Activated CD8-positive, alpha-beta T cell treated with anti-CD3 and anti-CD28 coated beads, Interleukin-2, amount 10 ng/mL, durations not matched to agents 7 days and 5 days (primary cell): ENCODE measurements at regions not wholly inside any gene's neighbourhood (a gene's known extent, or its start where the extent isn't known, plus 50 kb on each side); places are given as distances from the start of the nearest gene placed in this dataset.

Source experiments
- ATAC-seq: fragments of 150-1000 bp; cut with Tn5 transposase; one replicate; pipeline ENCODE4 v1.10.0; 2021; ENCODE audit warnings: moderate library complexity
- CTCF ChIA-PET: fragments of 350-600 bp; sonication (Branson Sonifier 250); formaldehyde crosslinking; loops from one replicate; lab custom pipeline; 2021; ENCODE audit warnings: antibody characterized with exemption; lab: Charles Lee
- POLR2A ChIA-PET: fragments of 350-600 bp; sonication (Branson Sonifier 250); formaldehyde crosslinking; loops from one replicate; lab custom pipeline; 2021; ENCODE audit warnings: antibody characterized with exemption; lab: Charles Lee
- DNase-seq: peaks from one replicate; pipeline ENCODE4 v3.0.0-alpha.2; 2020
- H3K27ac Mint-ChIP-seq: one replicate; pipeline ENCODE4 v1.8.0; 2021; ENCODE audit warnings: mild to moderate bottlenecking, mixed read lengths
- H3K27me3 Mint-ChIP-seq: one replicate; pipeline ENCODE4 v1.8.0; 2021; ENCODE audit warnings: low read depth, mixed read lengths
- H3K36me3 Mint-ChIP-seq: one replicate; pipeline ENCODE4 v1.8.0; 2021; ENCODE audit warnings: low read depth, mixed read lengths
- H3K4me1 Mint-ChIP-seq: one replicate; pipeline ENCODE4 v1.8.0; 2021; ENCODE audit warnings: low read depth, mixed read lengths
- H3K4me3 Mint-ChIP-seq: one replicate; pipeline ENCODE4 v1.8.0; 2021; ENCODE audit warnings: mild to moderate bottlenecking, mixed read lengths
- H3K9me3 Mint-ChIP-seq: one replicate; pipeline ENCODE4 v1.8.0; 2022; ENCODE audit warnings: mixed read lengths; ENCODE audit not compliant: insufficient read depth

DNA sequence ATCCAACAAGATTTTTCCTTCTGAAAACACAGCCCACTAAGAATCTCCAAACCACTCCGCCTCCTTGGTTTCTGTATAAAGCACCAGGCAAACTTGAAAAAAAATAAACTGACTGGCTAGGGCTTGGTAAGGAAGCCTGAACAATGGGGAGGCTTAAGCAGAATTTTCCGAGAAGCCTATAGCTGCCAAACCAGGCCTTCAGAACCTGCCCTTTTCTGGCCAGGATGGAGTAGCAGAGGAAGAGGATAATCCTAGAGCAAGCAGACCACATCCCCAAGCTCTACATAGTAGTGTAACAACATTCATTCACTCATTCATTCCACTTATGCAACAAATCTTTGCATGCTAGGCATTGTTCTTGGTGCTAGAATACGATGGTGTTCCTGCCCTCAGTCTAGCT lies 529.6 kb upstream of the ZEB2 start:
- H3K27me3 Mint-ChIP-seq: no peaks in the 10 kb centered on the region
- H3K4me1 Mint-ChIP-seq: no peaks in the 10 kb centered on the region
- ChIA-PET CTCF (no interaction called here), POLR2A (no interaction called here)
- H3K36me3 Mint-ChIP-seq: no peaks in the 10 kb centered on the region
- H3K9me3 Mint-ChIP-seq: no peaks in the 10 kb centered on the region
- ATAC-seq (no peak), DNase-seq (no peak)
- no peak overlapping the region for H3K27ac Mint-ChIP-seq
- no peak overlapping the region for H3K4me3 Mint-ChIP-seq

GRCh38 chr2:145047554-145047953 lies 527.6 kb upstream of the ZEB2 start:
- CTCF ChIA-PET: no interaction called here
- Mint-ChIP-seq H3K27ac (no peak overlapping the region), H3K9me3 (no peaks in the 10 kb centered on the region), H3K4me3 (no peak overlapping the region), H3K36me3 (no peaks in the 10 kb centered on the region), H3K27me3 (no peaks in the 10 kb centered on the region), H3K4me1 (no peaks in the 10 kb centered on the region)
- ATAC-seq (no peak), DNase-seq (no peak)
- POLR2A ChIA-PET: no interaction called here

DNA sequence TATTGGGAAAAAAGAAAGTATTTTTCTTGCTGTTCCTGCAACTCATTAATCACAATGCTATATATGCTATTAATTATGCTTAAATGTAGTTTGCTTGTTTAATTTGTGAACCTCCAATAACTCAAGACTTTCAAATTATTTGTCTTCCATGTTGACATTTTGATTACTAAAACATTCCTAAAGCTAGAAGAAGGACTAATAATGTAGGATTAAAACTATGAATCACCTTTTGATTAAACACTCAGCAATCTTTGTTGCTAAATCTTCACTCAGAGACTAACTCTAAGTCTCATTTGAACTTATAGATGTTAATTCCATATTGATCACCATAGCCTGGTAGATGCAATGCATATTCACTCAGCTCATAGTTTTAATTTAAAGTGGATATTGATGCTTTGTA lies 524.6 kb upstream of the ZEB2 start:
- ChIA-PET CTCF (no interaction called here), POLR2A (no interaction called here)
- no peak overlapping the region for H3K27ac Mint-ChIP-seq
- H3K4me3 Mint-ChIP-seq: no peak overlapping the region
- no peaks in the 10 kb centered on the region for H3K36me3 Mint-ChIP-seq
- no peak for DNase-seq
- no peaks in the 10 kb centered on the region for H3K27me3 Mint-ChIP-seq
- no peaks in the 10 kb centered on the region for H3K4me1 Mint-ChIP-seq
- ATAC-seq: no peak
- H3K9me3 Mint-ChIP-seq: no peaks in the 10 kb centered on the region

DNA sequence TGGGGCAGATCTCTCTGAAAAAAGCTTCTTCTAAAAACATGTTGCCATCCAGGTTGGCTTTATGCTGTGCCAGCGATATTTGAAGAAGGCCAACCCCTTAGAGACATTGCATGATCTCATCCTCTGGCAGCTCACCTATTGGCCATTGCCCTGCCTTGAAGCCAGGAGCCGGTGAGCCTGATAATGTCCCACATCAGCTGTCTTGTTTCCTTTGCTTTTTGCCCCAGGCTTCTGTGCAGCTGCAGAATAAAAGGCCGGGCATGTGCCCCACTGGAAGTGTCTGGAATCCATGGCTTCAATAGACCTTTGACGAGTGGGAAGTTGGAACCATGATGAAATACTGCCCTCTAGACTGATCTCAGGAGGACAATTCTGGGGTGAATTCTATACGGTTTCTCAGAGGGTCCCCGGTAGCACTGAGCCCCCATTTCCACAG lies 523.5 kb upstream of the ZEB2 start:
- no peaks in the 10 kb centered on the region for H3K9me3 Mint-ChIP-seq
- CTCF ChIA-PET: no interaction called here
- DNase-seq (no peak), ATAC-seq (no peak)
- no peaks in the 10 kb centered on the region for H3K4me1 Mint-ChIP-seq
- H3K27ac Mint-ChIP-seq: no peak overlapping the region
- POLR2A ChIA-PET: no interaction called here
- no peaks in the 10 kb centered on the region for H3K27me3 Mint-ChIP-seq
- H3K4me3 Mint-ChIP-seq: no peak overlapping the region
- H3K36me3 Mint-ChIP-seq: no peaks in the 10 kb centered on the region

DNA sequence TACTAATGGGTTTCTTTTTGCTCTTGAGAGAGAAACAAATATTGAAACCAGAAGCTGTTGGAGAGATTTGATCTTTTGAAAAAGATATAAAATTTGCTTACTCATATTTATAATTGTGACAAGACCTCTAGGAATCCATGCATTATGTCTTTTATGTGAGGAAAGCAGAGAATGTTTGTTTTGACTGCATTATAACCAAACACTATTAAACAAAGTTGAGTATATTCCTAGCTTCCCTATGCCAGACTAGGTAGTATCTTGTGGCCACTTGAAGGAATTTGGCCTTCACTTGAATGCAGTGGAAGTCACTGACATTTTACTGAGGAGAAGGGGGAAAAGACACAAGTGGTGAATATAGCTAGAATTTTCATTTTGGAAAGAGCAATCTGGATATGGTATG lies 521.8 kb upstream of the ZEB2 start:
- CTCF ChIA-PET: no interaction called here
- H3K4me1 Mint-ChIP-seq: no peaks in the 10 kb centered on the region
- no peak overlapping the region for H3K4me3 Mint-ChIP-seq
- H3K36me3 Mint-ChIP-seq: no peaks in the 10 kb centered on the region
- H3K27ac Mint-ChIP-seq: no peak overlapping the region
- H3K27me3 Mint-ChIP-seq: no peaks in the 10 kb centered on the region
- POLR2A ChIA-PET: no interaction called here
- no peak for DNase-seq
- H3K9me3 Mint-ChIP-seq: no peaks in the 10 kb centered on the region
- no peak for ATAC-seq

DNA sequence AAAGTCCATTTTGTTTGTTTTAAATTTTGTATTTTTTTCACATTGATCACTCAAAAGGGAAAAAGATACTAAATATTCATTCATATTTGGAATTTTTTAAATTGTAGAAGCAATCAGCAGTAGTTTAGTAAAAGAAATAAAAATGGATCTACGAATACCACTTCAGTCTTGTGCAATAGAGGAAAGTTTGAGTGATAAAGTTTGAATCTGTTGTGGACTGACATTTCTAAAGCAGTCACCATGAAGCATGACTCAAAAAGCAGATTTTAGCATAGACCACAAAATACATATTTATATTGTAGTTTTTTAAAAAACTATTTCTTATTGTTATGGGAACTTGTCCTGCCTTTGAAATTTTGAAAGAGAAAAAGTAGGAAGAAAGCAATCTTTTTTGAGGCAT lies 520.5 kb upstream of the ZEB2 start:
- Mint-ChIP-seq H3K9me3 (no peaks in the 10 kb centered on the region), H3K36me3 (no peaks in the 10 kb centered on the region), H3K4me3 (no peak overlapping the region), H3K27me3 (no peaks in the 10 kb centered on the region), H3K4me1 (no peaks in the 10 kb centered on the region), H3K27ac (no peak overlapping the region)
- CTCF ChIA-PET: no interaction called here
- POLR2A ChIA-PET: no interaction called here
- ATAC-seq (no peak), DNase-seq (no peak)

- no peaks in the 10 kb centered on the region for H3K27me3 Mint-ChIP-seq
These were observed 518.2 kb upstream of the ZEB2 start for GRCh38 chr2:145038041-145038525.

GRCh38 chr2:145036421-145037011 lies 516.6 kb upstream of the ZEB2 start:
- ChIA-PET CTCF (no interaction called here), POLR2A (no interaction called here)
- Mint-ChIP-seq H3K4me1 (no peaks in the 10 kb centered on the region), H3K27ac (no peak overlapping the region), H3K27me3 (no peaks in the 10 kb centered on the region), H3K36me3 (no peaks in the 10 kb centered on the region), H3K9me3 (no peaks in the 10 kb centered on the region), H3K4me3 (no peak overlapping the region)
- DNase-seq (no peak), ATAC-seq (no peak)

More at GRCh38 chr2:145038041-145038525, 518.2 kb upstream of the ZEB2 start:
- no peaks in the 10 kb centered on the region for H3K36me3 Mint-ChIP-seq
- DNase-seq (no peak), ATAC-seq (no peak)
- ChIA-PET POLR2A (no interaction called here), CTCF (no interaction called here)
- no peak overlapping the region for H3K4me3 Mint-ChIP-seq
- no peak overlapping the region for H3K27ac Mint-ChIP-seq
- H3K4me1 Mint-ChIP-seq: no peaks in the 10 kb centered on the region
- no peaks in the 10 kb centered on the region for H3K9me3 Mint-ChIP-seq

DNA sequence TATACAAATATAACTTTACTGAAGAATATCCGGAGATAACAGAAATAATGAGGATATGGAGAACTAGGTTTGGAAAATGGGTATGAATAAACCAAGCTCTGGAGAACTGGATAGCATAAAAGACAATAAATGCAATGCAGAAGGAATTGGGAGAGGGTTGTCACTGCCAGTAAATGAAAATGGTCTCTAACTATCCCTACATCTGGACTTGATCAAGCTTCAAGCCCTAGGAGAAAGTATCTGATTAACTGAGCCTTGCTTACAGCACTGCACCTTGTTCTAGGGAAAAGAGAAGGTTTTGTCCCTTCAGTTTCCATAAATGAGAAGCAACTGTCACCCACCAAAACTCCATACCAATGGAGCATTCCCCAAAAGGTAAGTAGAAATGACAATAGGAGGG lies 514.6 kb upstream of the ZEB2 start:
- no peaks in the 10 kb centered on the region for H3K4me1 Mint-ChIP-seq
- no peaks in the 10 kb centered on the region for H3K9me3 Mint-ChIP-seq
- ATAC-seq: no peak
- no peak overlapping the region for H3K4me3 Mint-ChIP-seq
- CTCF ChIA-PET: no interaction called here
- no peak overlapping the region for H3K27ac Mint-ChIP-seq
- H3K36me3 Mint-ChIP-seq: no peaks in the 10 kb centered on the region
- no peaks in the 10 kb centered on the region for H3K27me3 Mint-ChIP-seq
- no peak for DNase-seq
- POLR2A ChIA-PET: no interaction called here

- no peaks in the 10 kb centered on the region for H3K9me3 Mint-ChIP-seq
- no peak overlapping the region for H3K4me3 Mint-ChIP-seq
- no peaks in the 10 kb centered on the region for H3K36me3 Mint-ChIP-seq
- ChIA-PET CTCF (no interaction called here), POLR2A (no interaction called here)
- no peaks in the 10 kb centered on the region for H3K27me3 Mint-ChIP-seq
- DNase-seq (no peak), ATAC-seq (no peak)
- H3K27ac Mint-ChIP-seq: no peak overlapping the region
- no peaks in the 10 kb centered on the region for H3K4me1 Mint-ChIP-seq
These were observed 513.5 kb upstream of the ZEB2 start for GRCh38 chr2:145033438-145033837.

DNA sequence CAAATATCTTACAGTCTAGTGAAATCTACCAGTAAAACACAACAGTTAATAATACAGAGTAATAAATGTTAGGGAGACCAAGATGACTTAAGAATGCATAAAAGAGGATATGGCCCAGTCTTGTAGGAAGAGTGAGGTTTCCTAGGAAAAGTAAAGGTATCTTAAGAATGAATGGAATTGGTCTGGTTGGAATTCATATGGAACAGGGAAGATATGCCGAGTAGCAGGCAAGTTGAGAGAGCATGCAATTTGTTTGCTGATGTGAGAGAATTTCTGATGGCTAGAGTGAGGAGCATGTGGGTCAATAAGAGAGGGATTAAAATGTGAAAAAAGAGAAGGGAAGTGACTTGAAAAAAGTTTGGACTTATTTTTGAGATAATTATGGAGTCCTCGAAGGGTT lies 512.9 kb upstream of the ZEB2 start:
- ATAC-seq: no peak
- no peak for DNase-seq
- Mint-ChIP-seq H3K4me1 (no peaks in the 10 kb centered on the region), H3K4me3 (no peak overlapping the region), H3K9me3 (no peaks in the 10 kb centered on the region), H3K36me3 (no peaks in the 10 kb centered on the region), H3K27me3 (no peaks in the 10 kb centered on the region), H3K27ac (no peak overlapping the region)
- ChIA-PET POLR2A (no interaction called here), CTCF (no interaction called here)

DNA sequence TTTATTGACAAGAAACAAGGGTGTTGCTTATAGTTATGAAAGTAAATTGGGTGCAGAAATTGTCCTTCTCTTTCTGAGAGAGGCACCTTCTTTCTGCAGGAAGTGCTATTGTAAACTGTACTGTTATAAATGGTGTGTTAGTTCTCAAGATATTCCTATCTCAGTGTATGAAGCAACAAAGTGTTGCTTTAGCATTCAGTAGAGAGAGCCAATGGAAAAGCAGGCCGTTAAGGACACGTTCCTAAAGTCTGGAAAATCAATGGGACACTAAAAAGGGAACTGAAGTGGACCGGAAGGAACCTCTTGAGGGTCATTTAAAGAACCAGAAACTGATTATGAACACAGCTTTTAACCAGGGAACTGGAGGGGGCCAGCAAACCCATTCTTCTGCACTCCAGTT lies 510.0 kb upstream of the ZEB2 start:
- ATAC-seq (no peak), DNase-seq (no peak)
- H3K27ac Mint-ChIP-seq: no peak overlapping the region
- H3K27me3 Mint-ChIP-seq: no peaks in the 10 kb centered on the region
- H3K4me3 Mint-ChIP-seq: no peak overlapping the region
- H3K4me1 Mint-ChIP-seq: no peaks in the 10 kb centered on the region
- ChIA-PET CTCF (no interaction called here), POLR2A (no interaction called here)
- H3K9me3 Mint-ChIP-seq: no peaks in the 10 kb centered on the region
- no peaks in the 10 kb centered on the region for H3K36me3 Mint-ChIP-seq

DNA sequence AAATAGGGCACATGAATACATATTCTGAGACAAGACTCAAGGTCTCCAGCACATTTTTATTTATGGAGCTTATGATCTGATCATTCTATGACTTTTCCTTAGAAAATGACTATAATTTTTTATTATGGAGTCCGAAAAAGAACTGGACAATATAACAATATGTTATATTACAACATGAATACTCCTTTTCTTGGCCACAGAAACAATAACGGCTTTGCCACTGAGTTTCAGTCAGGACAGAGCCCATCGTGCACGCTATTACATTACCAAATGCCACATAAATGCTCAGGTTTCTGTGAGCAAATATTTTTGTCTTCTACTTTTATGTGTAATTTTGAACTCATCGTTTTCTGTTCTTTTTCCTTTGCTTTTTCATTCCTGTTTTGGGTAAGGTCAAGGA lies 509.2 kb upstream of the ZEB2 start:
- Mint-ChIP-seq H3K4me3 (no peak overlapping the region), H3K27me3 (no peaks in the 10 kb centered on the region), H3K4me1 (no peaks in the 10 kb centered on the region), H3K9me3 (no peaks in the 10 kb centered on the region), H3K36me3 (no peaks in the 10 kb centered on the region), H3K27ac (no peak overlapping the region)
- ChIA-PET CTCF (no interaction called here), POLR2A (no interaction called here)
- DNase-seq (no peak), ATAC-seq (no peak)
